HUDEP-2 (cell line): ENCODE measurements at regions not wholly inside any gene's neighbourhood (a gene's known extent, or its start where the extent isn't known, plus 50 kb on each side); places are given as distances from the start of the nearest gene placed in this dataset.

Source experiments
- DNase-seq, 76 experiments: peaks; one replicate each; lab custom pipeline; 2025; ENCODE audit not compliant: unreplicated experiment in 76 of 76; lab: John Stamatoyannopoulos, UW

DNA sequence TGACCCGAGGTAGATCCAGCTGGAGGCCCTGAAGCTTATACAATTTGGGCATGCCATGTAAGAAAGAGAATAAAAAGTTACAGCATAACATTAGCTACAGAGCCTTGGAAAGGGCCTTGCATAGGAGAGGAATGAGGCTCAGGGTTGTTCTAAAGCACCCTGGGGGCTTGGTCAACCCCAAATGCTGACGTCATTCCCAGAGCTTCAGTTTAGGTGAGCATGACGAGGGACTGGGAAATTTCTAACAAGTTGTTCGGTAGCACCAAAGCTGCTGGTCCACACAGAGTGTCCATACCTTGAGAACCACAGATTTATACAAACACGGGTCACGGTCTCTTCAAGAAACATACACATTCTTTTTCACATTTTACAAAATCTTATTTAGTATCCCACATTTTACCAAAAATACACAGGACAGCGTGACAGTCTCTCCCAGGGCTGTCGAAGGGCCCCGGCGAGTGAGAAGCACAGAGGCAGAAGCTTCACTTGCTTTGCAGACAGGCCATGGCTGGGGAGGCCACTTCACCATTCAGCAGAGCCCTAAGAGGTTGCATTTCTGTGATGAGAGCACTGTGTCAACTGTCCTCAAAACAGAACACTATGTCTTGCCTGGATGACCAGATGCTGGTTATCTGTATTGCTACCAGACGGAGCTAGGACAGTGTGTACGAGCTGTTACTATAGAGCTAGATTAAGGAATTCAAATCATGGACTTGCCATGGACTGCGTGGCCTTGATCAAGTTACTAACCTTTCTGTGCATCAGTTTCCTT is 68.2 kb upstream of the ARRDC4 start:
- no peak for DNase-seq

DNA sequence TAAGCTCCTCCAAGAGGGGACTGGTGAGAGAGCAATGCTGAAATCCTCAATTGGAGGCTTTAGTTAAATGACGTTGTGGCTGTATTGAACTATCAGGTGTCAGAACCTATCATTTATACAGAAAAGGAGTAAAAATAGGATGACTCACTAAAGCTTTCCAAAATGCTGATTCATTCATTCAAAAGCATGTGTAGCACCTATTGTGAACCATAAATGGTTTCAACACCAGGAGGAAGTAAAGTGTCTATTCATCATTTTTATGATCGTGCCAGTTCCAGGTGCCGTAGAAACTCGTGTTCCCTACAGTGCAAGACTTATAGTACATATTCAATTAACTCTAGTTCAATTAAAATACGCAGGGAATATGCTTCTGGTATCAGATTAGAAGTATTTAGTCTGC is 66.5 kb upstream of the ARRDC4 start:
- no peak for DNase-seq

DNA sequence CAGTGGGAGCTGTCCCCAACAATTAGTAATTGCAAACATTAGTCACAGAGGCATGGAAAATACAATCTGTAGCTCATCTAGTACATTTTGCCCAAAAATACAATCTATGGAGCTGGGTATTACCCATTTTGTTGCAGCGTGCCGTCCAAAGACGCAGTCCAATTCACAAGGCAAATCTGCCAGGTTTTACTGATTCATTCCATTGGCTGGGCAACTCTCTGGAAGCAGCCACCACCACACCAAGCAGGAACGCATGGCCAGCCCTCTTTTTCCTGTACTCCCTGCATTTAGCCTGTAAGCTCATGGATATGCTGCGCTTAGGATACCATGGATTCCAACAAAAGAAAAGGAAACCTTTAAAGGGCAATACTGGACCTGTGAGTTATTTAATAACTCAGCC is 60.5 kb upstream of the ARRDC4 start:
- DNase-seq: no peak

DNA sequence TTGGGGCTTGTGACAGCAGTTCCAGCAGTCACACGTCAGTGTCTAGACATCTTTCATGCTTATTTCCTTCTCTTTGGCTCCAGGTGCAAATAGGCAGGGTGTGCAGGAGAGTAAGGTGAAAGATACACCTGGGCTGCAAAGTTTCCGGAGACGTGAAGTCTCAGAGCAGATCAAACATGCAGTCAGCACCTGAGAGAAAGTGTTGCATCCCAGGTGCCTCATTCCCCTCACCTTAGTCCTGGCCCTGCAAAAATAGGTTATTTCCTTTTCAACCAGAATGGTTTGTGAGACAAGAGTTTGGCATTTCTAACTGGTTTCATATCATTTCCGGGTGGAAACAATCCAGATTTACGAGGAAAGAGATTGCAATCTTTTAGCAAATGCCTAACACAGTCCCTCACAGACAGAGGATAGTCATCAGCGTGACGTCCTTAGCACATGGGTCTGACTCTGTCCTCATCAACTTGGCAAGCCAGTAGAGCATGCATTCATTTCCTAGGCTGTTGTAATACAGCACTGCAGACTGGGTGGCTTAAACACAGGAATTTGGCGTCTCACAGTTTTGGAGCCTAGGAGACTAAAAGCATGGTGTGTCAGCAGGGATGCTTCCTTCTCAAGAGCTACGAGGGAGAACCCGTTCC is 58.2 kb upstream of the ARRDC4 start:
- DNase-seq: no peak

DNA sequence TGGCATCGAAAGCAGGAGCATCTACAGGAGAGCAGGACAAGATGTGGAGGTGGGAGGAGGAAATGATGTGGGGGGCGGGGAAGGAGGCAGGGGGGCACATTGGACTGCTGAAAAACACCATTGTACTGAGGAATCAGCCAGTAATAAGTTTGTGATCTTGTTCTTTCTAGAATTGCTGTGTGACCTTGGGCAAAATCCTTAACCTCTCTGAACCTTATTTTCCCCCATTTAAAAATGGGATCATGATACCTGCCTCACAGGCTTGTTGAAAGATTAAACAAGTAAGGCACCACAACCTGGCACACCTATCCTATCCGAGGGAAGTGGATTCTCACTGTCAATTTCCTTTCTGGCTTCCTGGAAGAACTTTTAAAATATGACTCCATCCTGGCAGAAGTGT is 56.9 kb upstream of the ARRDC4 start:
- no peak for DNase-seq

DNA sequence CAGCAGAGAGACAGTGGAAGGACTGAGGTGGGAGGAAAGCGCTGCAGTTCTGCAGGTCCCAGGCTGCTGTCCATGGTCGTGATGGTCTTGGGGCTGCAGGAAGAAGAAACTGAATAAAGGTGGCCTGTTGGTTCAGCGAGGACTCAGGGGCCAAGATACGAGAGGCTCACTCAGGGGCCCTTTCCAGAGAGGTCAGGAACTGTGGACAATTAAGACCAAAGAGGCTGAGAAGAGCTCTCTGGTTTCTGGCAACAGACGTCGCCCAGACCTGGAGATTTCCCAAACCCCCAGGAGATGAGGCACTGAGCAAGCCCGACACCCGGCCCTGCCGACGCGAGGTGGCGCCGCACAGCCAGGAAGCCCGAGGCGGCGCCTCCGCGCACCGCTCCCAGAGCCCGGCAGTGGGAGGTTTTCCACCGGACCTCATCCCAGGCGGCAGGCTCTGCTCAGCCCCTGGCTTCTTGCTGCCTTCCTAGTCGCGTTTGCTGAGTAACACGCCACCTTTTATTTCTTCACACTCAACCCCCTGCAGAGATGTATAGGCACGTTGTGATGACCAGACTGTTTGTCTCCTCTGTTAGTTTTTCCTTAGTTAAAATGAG is 56.4 kb upstream of the ARRDC4 start:
- peak in 40 of 76 experiments; percentile 2 to 53 (median 28) for DNase-seq

DNA sequence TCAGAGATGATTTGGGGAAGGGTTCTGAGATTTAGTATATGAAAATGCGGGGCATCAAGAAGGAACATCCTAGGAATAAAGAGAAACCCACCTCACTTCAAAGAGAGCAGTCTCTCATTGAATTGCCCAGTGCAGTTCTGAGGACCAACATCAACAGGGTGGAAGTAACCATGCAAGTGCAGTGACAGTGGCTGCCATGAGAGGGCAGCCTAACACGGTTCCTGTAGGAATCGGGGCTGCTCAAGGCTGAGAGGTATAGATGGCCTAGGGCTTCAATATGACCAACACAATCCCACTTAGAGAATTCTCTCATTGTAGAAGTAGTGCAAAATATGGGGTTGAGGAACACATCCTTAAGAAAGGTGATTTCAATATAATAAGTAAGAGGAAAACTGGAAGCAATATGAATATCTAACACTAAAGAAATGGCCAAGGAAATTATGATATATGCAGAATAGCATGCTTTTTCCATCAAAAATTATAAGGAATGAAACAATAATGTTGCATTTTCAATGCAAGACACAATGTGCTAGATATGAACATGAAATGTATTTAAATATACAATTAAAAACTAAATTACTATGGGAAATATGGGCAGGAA is 51.1 kb upstream of the ARRDC4 start:
- DNase-seq: peak in 51 of 76 experiments; percentile 0 to 67 (median 27)
